Breast epithelium (tissue), 3 donors: ENCODE measurements at regions not wholly inside any gene's neighbourhood (a gene's known extent, or its start where the extent isn't known, plus 50 kb on each side); places are given as distances from the start of the nearest gene placed in this dataset.

Experiments
- POLR2A ChIP-seq: fragments of 450-650 bp; IDR thresholded peaks from one replicate; pipeline ENCODE4 v1.6.1; 2016; ENCODE audit warnings: antibody characterized with exemption, mild to moderate bottlenecking, moderate library complexity
- TF ChIP-seq, protein P1 (sequence below), 3 donors: fragments of 450-650 bp; IDR thresholded peaks; one replicate each; pipeline ENCODE4 v1.5.1; 2016 to 2017; ENCODE audit warnings: antibody characterized with exemption in 3 of 3, mild to moderate bottlenecking in 3 of 3, moderate library complexity in 3 of 3

DNA sequence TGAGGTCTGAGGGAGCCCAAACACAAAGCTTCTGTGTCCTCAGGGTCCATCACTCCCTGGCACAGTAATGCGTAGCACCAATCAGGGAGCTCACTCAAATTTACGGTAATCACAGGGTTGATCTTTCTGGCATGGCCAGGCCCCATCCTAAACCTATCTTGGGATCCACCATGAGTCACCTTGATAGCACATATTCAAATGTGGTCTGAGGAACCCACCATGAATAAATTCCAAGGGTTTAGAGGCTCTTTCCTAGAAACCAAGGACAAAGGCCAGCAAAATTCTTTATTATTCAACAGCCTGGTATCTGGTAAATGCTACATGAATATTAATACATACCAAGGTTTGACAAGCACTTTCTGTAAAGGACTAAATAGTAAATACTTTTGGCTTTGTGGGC, 254.5 kb downstream of the TLR4 start:
- no peak for TF ChIP-seq POLR2A
- TF ChIP-seq, protein P1, sequence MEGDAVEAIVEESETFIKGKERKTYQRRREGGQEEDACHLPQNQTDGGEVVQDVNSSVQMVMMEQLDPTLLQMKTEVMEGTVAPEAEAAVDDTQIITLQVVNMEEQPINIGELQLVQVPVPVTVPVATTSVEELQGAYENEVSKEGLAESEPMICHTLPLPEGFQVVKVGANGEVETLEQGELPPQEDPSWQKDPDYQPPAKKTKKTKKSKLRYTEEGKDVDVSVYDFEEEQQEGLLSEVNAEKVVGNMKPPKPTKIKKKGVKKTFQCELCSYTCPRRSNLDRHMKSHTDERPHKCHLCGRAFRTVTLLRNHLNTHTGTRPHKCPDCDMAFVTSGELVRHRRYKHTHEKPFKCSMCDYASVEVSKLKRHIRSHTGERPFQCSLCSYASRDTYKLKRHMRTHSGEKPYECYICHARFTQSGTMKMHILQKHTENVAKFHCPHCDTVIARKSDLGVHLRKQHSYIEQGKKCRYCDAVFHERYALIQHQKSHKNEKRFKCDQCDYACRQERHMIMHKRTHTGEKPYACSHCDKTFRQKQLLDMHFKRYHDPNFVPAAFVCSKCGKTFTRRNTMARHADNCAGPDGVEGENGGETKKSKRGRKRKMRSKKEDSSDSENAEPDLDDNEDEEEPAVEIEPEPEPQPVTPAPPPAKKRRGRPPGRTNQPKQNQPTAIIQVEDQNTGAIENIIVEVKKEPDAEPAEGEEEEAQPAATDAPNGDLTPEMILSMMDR (IDR thresholded peaks at IDR 0.05): no peak
